ENCODE measurements at regions not wholly inside any gene's neighbourhood (a gene's known extent, or its start where the extent isn't known, plus 50 kb on each side); places are given as distances from the start of the nearest gene placed in this dataset.

DNA sequence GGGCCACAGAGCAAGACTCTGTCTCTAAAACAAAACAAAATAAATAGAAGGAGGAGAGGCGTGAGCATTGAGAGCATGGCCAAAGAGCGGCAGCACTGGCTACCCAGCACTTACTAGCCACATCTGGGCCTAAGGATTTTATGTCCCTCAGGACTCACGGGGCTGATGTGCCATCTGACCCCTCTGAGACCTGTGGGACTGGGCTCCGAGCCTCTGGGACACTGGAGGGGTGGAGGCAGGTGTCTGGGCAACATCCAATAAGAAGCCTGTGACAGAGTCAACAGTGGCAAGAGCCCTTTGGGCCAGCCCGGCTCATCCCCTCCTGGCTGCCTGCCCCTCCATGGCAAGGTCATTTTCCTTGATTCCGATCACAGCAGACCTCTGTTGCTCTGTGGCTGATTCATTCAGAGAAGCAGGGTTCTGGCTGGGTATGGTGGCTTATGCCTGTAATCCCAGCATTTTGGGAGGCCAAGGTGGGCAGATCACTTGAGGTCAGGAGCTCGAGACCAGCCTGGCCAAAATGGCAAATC is 60.7 kb downstream of the RRM2 start:
- Histone ChIP-seq H4K20me1 (replicated peaks; ENCODE audit: control insufficient read depth, insufficient read depth, low read length) (no peaks in the 10 kb centered on the region), H3K4me3 (no peak overlapping the region), H3K9me3 (replicated peaks; ENCODE audit: control insufficient read depth, insufficient read depth, low read depth, low read length) (no peaks in the 10 kb centered on the region), H3K27ac (ENCODE audit: extremely low read depth, low read depth, low read length) (no peak overlapping the region), H3K27me3 (ENCODE audit: control insufficient read depth in 2 of 2, insufficient read depth in 2 of 2, low read length in 2 of 2) (no peaks in the 10 kb centered on the region), H3K9ac (ENCODE audit: insufficient read depth in 1 of 2, low read depth in 2 of 2, low read length in 2 of 2) (no peak overlapping the region), H3K79me2 (ENCODE audit: control insufficient read depth, insufficient read depth, low read length) (no peaks in the 10 kb centered on the region), H3K9me1 (ENCODE audit: control insufficient read depth, insufficient read depth, low read length) (no peaks in the 10 kb centered on the region), H3K4me2 (ENCODE audit: insufficient read depth, low read length) (no peak overlapping the region), H3K36me3 (ENCODE audit: control insufficient read depth, insufficient read depth, low read length) (no peaks in the 10 kb centered on the region; the same call in 1 of the 3 replicates), H3K4me1 (replicated peaks in 1 of 2; ENCODE audit: control insufficient read depth in 2 of 2, insufficient read depth in 2 of 2, low read length in 2 of 2) (peaks cover 0 to 6% of the 10 kb centered on the region in 2 experiments; a peak in 1 of 5 replicates), H2AFZ (ENCODE audit: low read depth, low read length) (no peak overlapping the region)
- no peak for DNase-seq (ENCODE audit: extremely low read depth in 1 of 4, low spot score in 3 of 4)
- in situ Hi-C loops (cut with MboI), result no loop called here
- ChIA-PET POLR2A (interaction anchor here (1.7 kb wide), 1 partner anchor 10 kb away, joined by 4 read pairs; no protein-coding TSS in a partner anchor), CTCF (ENCODE audit: low intra/inter-chr PET ratio) (no interaction called here)
- no peak for FAIRE-seq
- intact Hi-C loops (cut with micrococcal nuclease), result no loop called here
- no peak for ATAC-seq
- 84% methylated on average over 7 of the region's 7 CpGs for WGBS (ENCODE audit: insufficient coverage, low coverage, missing lambda C conversion rate)
- no TSS peak for BruUV-seq (replicated peaks)
- TF ChIP-seq, protein P1, sequence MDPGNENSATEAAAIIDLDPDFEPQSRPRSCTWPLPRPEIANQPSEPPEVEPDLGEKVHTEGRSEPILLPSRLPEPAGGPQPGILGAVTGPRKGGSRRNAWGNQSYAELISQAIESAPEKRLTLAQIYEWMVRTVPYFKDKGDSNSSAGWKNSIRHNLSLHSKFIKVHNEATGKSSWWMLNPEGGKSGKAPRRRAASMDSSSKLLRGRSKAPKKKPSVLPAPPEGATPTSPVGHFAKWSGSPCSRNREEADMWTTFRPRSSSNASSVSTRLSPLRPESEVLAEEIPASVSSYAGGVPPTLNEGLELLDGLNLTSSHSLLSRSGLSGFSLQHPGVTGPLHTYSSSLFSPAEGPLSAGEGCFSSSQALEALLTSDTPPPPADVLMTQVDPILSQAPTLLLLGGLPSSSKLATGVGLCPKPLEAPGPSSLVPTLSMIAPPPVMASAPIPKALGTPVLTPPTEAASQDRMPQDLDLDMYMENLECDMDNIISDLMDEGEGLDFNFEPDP (CRISPR knock-in tag; IDR thresholded peaks at IDR 0.05), result no peak
- TF ChIP-seq NR3C1 (CRISPR knock-in tag; IDR thresholded peaks at IDR 0.05) (no peak), ZNF354B (CRISPR knock-in tag; IDR thresholded peaks at IDR 0.05) (no peak), ZNF184 (CRISPR knock-in tag; IDR thresholded peaks at IDR 0.05) (no peak), NR2C2 (CRISPR knock-in tag; IDR thresholded peaks at IDR 0.05) (no peak), NR2C2 (tag; IDR thresholded peaks at IDR 0.05) (no peak), MEF2A (IDR thresholded peaks at IDR 0.05; ENCODE audit: control insufficient read depth, low read depth, low read length) (no peak), XRCC3 (IDR thresholded peaks at IDR 0.05) (no peak), ZFP36 (IDR thresholded peaks at IDR 0.05; ENCODE audit: low read depth, low read length, partially characterized antibody) (no peak), EP300 (IDR thresholded peaks at IDR 0.05; ENCODE audit: low read length) (no peak), ESRRA (IDR thresholded peaks at IDR 0.05; ENCODE audit: borderline replicate concordance, low read depth) (no peak), BCOR (IDR thresholded peaks at IDR 0.05) (no peak)
- TF ChIP-seq, protein P2, sequence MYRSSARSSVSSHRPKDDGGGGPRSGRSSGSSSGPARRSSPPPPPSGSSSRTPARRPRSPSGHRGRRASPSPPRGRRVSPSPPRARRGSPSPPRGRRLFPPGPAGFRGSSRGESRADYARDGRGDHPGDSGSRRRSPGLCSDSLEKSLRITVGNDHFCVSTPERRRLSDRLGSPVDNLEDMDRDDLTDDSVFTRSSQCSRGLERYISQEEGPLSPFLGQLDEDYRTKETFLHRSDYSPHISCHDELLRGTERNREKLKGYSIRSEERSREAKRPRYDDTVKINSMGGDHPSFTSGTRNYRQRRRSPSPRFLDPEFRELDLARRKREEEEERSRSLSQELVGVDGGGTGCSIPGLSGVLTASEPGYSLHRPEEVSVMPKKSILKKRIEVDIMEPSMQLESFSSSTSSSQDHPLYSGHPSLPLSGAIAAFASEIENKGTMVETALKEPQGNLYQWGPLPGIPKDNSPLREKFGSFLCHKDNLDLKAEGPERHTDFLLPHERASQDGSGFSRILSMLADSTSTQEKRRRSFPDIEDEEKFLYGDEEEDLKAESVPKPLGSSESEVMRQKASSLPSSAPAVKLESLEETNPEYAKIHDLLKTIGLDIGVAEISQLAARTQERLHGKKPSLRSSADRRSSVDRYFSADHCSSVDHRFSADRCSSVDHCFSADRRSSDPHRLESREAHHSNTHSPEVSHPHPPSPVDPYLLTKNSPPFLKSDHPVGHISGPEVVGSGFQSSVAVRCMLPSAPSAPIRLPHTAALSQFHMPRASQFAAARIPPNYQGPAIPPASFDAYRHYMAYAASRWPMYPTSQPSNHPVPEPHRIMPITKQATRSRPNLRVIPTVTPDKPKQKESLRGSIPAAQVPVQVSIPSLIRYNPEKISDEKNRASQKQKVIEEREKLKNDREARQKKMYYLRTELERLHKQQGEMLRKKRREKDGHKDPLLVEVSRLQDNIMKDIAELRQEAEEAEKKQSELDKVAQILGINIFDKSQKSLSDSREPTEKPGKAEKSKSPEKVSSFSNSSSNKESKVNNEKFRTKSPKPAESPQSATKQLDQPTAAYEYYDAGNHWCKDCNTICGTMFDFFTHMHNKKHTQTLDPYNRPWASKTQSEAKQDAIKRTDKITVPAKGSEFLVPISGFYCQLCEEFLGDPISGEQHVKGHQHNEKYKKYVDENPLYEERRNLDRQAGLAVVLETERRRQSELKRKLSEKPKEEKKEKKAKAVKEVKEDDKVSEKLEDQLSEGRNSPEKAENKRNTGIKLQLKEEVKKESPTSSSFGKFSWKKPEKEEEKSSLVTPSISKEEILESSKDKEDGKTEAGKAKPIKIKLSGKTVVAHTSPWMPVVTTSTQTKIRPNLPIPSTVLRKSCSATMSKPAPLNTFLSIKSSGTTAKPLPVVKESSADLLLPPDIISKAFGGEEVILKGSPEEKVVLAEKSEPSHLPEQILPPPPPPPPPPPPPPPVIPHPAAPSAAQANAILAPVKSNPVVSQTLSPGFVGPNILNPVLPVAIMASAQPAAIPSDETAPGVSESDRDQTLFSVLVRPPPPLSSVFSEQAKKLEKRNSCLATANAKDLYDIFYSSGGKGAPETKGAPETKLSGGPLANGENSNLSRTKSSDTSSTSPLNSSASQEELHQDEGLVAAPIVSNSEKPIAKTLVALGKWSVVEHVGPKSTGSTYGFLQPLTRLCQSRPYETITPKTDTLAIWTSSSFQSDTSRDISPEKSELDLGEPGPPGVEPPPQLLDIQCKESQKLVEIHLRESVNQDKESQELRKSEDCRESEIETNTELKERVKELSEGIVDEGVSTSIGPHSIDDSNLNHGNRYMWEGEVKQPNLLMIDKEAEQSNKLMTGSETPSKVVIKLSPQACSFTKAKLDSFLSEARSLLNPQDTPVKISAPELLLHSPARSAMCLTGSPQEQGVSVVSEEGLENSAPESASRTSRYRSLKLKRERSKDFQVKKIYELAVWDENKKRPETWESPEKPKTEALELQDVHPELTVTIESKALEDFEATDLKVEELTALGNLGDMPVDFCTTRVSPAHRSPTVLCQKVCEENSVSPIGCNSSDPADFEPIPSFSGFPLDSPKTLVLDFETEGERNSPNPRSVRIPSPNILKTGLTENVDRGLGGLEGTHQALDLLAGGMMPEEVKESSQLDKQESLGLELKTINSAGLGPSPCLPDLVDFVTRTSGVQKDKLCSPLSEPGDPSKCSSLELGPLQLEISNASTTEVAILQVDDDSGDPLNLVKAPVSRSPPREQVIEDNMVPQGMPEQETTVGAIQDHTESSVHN (IDR thresholded peaks at IDR 0.05; ENCODE audit: borderline replicate concordance in 1 of 2, low read depth in 1 of 2), result no peak
- TF ChIP-seq, protein P3, sequence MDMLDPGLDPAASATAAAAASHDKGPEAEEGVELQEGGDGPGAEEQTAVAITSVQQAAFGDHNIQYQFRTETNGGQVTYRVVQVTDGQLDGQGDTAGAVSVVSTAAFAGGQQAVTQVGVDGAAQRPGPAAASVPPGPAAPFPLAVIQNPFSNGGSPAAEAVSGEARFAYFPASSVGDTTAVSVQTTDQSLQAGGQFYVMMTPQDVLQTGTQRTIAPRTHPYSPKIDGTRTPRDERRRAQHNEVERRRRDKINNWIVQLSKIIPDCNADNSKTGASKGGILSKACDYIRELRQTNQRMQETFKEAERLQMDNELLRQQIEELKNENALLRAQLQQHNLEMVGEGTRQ (CRISPR knock-in tag; IDR thresholded peaks at IDR 0.05), result no peak

All from K562 (cell line).